K562 (cell line): ENCODE measurements at regions not wholly inside any gene's neighbourhood (a gene's known extent, or its start where the extent isn't known, plus 50 kb on each side); places are given as distances from the start of the nearest gene placed in this dataset.

ENCODE experiments used
- ATAC-seq: fragments of 200-7000 bp; cut with Tn5 transposase; 3 replicates; pipeline ENCODE4 v1.9.1; 2020; ENCODE audit warnings: moderate library complexity
- BruUV-seq: library from RNA; stranded (reverse); fragments of 400-500 nt; replicated peaks from 2 replicates; lab custom pipeline; 2021; lab: Mats Ljungman, UMichigan
- CTCF ChIA-PET: fragments of 300-600 bp; formaldehyde crosslinking; extraction: SDS; loops from one replicate; lab custom pipeline; 2021; ENCODE audit warnings: low intra/inter-chr PET ratio; lab: Yijun Ruan, JAX
- POLR2A ChIA-PET: fragments of 300-600, 350-650 bp; sonication (Branson Sonifier 250); formaldehyde crosslinking; extraction: SDS; loops from one replicate; lab custom pipeline; 2021; ENCODE audit warnings: antibody characterized with exemption, inconsistent platforms; lab: Yijun Ruan, JAX
- DNase-seq, 4 experiments: peaks; one replicate each; pipeline versions ENCODE4 v3.0.0 to v3.0.0-alpha.2; 2011 to 2018; ENCODE audit warnings: low spot score in 3 of 4, mixed read lengths in 3 of 4; ENCODE audit errors: extremely low read depth in 1 of 4
- FAIRE-seq: peaks from 2 replicates; lab custom pipeline; 2011; peaks lifted over from hg19 to GRCh38; lab: Jason Lieb, UNC
- H2AFZ ChIP-seq: 2 replicates; pipeline ENCODE4 v1.6.0; 2011; ENCODE audit warnings: low read depth, low read length, control low read depth, inconsistent platforms
- H3K27ac ChIP-seq: fragments of 200-600 bp; 3 replicates; pipeline ENCODE4 v1.8.0; 2011; ENCODE audit warnings: low read depth, mild to moderate bottlenecking, control low read depth, inconsistent platforms, low read length, moderate library complexity, mixed read lengths; ENCODE audit errors: extremely low read depth
- H3K27me3 ChIP-seq, 2 experiments: fragments of 300-600 bp in 1 of 2; 2 replicates in 1 of 2; 3 replicates in 1 of 2; pipeline versions ENCODE4 v1.6.0 to v1.8.0; 2011; ENCODE audit warnings: inconsistent platforms in 2 of 2, low read length in 2 of 2, mild to moderate bottlenecking in 1 of 2, mixed read lengths in 1 of 2, moderate library complexity in 1 of 2; ENCODE audit not compliant: control insufficient read depth in 2 of 2, insufficient read depth in 2 of 2
- H3K36me3 ChIP-seq: fragments of 300-600 bp; 3 replicates; pipeline ENCODE4 v1.8.0; 2011; ENCODE audit warnings: mild to moderate bottlenecking, low read length, inconsistent platforms; ENCODE audit not compliant: control insufficient read depth, insufficient read depth
- H3K4me1 ChIP-seq, 2 experiments: fragments of 200-600 bp in 1 of 2; replicated peaks in 1 of 2; 2 replicates in 1 of 2; 3 replicates in 1 of 2; pipeline versions ENCODE4 v1.5.1 to v1.8.0; 2011; ENCODE audit warnings: inconsistent platforms in 2 of 2, low read length in 2 of 2, mild to moderate bottlenecking in 1 of 2, mixed read lengths in 1 of 2, moderate library complexity in 1 of 2; ENCODE audit not compliant: control insufficient read depth in 2 of 2, insufficient read depth in 2 of 2
- H3K4me2 ChIP-seq: 2 replicates; pipeline ENCODE4 v1.6.1; 2011; ENCODE audit warnings: low read length, control low read depth, inconsistent platforms, mixed read lengths; ENCODE audit not compliant: insufficient read depth
- H3K4me3 ChIP-seq: fragments of 200-600 bp; sonication (generic), shearing (Covaris generic); 2 replicates; pipeline ENCODE4 v1.5.1; 2016; ENCODE audit warnings: control low read depth, inconsistent platforms
- H3K79me2 ChIP-seq: fragments of 200-600 bp; 3 replicates; pipeline ENCODE4 v1.8.0; 2011; ENCODE audit warnings: low read length, inconsistent platforms; ENCODE audit not compliant: control insufficient read depth, insufficient read depth
- H3K9ac ChIP-seq, 2 experiments: 2 replicates each; pipeline versions ENCODE4 v1.6.0 to v1.6.1; 2011; ENCODE audit warnings: low read depth in 2 of 2, low read length in 2 of 2, control low read depth in 1 of 2, inconsistent platforms in 1 of 2, mild to moderate bottlenecking in 1 of 2, mixed read lengths in 1 of 2; ENCODE audit not compliant: insufficient read depth in 1 of 2
- H3K9me1 ChIP-seq: one replicate; pipeline ENCODE4 v1.6.0; 2011; ENCODE audit warnings: inconsistent platforms, mild to moderate bottlenecking, low read length, moderate library complexity; ENCODE audit not compliant: control insufficient read depth, insufficient read depth
- H3K9me3 ChIP-seq: replicated peaks from 2 replicates; pipeline ENCODE4 v1.5.1; 2011; ENCODE audit warnings: low read depth, low read length, inconsistent platforms; ENCODE audit not compliant: control insufficient read depth, insufficient read depth
- H4K20me1 ChIP-seq: replicated peaks from 2 replicates; pipeline ENCODE4 v1.6.1; 2011; ENCODE audit warnings: low read length, inconsistent platforms, mixed read lengths; ENCODE audit not compliant: control insufficient read depth, insufficient read depth
- BACH1 ChIP-seq: fragments of 200-800 bp; sonication (Bioruptor generic); IDR thresholded peaks from 2 replicates; pipeline ENCODE4 v1.6.1; 2016; ENCODE audit warnings: missing genetic modification characterization, missing compliant biosample characterization
- FOXK2 ChIP-seq, 2 experiments: fragments of 450-650 bp; IDR thresholded peaks in 1 of 2; conservative IDR thresholded peaks in 1 of 2; 2 replicates each; pipeline ENCODE4 v1.6.1; 2016; ENCODE audit warnings: low read depth in 2 of 2, mild to moderate bottlenecking in 1 of 2
- GABPA ChIP-seq: fragments of 200-800 bp; sonication (Bioruptor generic); conservative IDR thresholded peaks from 2 replicates; pipeline ENCODE4 v1.6.1; 2016; ENCODE audit warnings: low read depth, missing genetic modification characterization, missing compliant biosample characterization
- KDM4B ChIP-seq, 2 experiments: fragments of 450-650 bp in 1 of 2; sonication (generic) in 1 of 2; IDR thresholded peaks; 2 replicates each; pipeline ENCODE4 v1.6.1; 2016 to 2017; ENCODE audit warnings: borderline replicate concordance in 2 of 2, antibody characterized with exemption in 1 of 2, low read depth in 1 of 2, mild to moderate bottlenecking in 1 of 2
- RBBP5 ChIP-seq: fragments of 200-600 bp; sonication (generic); IDR thresholded peaks from 2 replicates; pipeline ENCODE4 v1.6.1; 2012; ENCODE audit warnings: borderline replicate concordance, mild to moderate bottlenecking, low read length, control low read depth, inconsistent platforms; ENCODE audit not compliant: insufficient read depth, poor library complexity, severe bottlenecking
- RBFOX2 ChIP-seq: fragments of 200-400 bp; formaldehyde crosslinking; IDR thresholded peaks from 2 replicates; pipeline ENCODE4 v1.6.1; 2017; ENCODE audit warnings: low read depth, mild to moderate bottlenecking, low read length, moderate library complexity
- U2AF2 ChIP-seq: fragments of 200-400 bp; formaldehyde crosslinking; optimal IDR thresholded peaks from 2 replicates; pipeline ENCODE3; 2017; ENCODE audit warnings: low read depth, mild to moderate bottlenecking, low read length
- ZNF764 ChIP-seq: fragments of 250-450 bp; sonication (Bioruptor Pico); IDR thresholded peaks from 2 replicates; pipeline ENCODE4 v1.4.0; 2020; ENCODE audit warnings: low read depth, mild to moderate bottlenecking, moderate library complexity
- WGBS: fragments of 100-300 bp; shearing (Covaris generic); methylation state at CpG from one replicate; pipeline ENCODE4 v1.1.6; 2016; ENCODE audit warnings: low coverage, mixed read lengths; ENCODE audit not compliant: insufficient coverage; ENCODE audit errors: missing lambda C conversion rate; 5-methylcytosine and 5-hydroxymethylcytosine counted together
- in situ Hi-C: fragments of 300-500 bp; cut with MboI; formaldehyde crosslinking; loops from 4 replicates; pipeline ENCODE4 v1.15.0; 2018; ENCODE audit warnings: inconsistent platforms, mixed read lengths
- intact Hi-C: fragments of 100-400 bp; cut with micrococcal nuclease; formaldehyde crosslinking; loops from 2 replicates; pipeline ENCODE4 v1.14.2; 2022
- TF ChIP-seq, protein P1 (sequence below): sonication (generic); formaldehyde crosslinking; IDR thresholded peaks from 2 replicates; pipeline ENCODE4 v1.8.0; 2023; ENCODE audit warnings: mild to moderate bottlenecking, missing genetic modification reagents

DNA sequence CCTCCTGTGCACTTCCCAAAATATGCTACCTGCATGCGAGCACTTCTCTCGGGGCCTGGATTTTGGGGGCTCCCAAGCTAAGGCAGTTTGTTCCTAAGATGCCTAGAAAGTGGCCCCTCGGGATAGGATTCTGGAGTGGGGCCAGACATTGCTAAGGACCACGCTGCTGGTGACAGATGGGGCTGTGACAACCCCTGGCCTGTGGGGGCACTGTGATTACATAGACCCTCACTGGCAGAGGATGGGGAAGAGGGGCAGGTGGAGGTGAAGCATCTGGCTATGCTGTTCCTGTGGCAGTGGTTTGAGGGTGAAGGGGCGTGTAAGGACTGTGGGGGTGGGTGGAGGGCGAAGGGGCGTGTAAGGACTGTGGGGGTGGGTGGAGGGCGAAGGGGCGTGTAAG is 128.4 kb downstream of the ENGASE start:
- 0% methylated on average over 5 of the region's 9 CpGs for WGBS
- no TSS peak for BruUV-seq
- Histone ChIP-seq H2AFZ (no peak overlapping the region), H3K9ac (no peak overlapping the region), H3K4me1 (no peaks in the 10 kb centered on the region), H3K79me2 (no peaks in the 10 kb centered on the region), H4K20me1 (no peaks in the 10 kb centered on the region; the same call in 1 of the 2 replicates), H3K9me3 (no peaks in the 10 kb centered on the region), H3K9me1 (no peaks in the 10 kb centered on the region), H3K4me2 (no peak overlapping the region), H3K4me3 (no peak overlapping the region), H3K27me3 (peaks cover 2 to 35% of the 10 kb centered on the region in 2 experiments; a peak in 4 of 5 replicates), H3K27ac (no peak overlapping the region), H3K36me3 (no peaks in the 10 kb centered on the region)
- intact Hi-C loops (no loop called here), in situ Hi-C loops (no loop called here)
- POLR2A ChIA-PET = no interaction called here
- DNase-seq = peak in 2 of 4 experiments; percentile 26 to 28
- CTCF ChIA-PET = no interaction called here
- ATAC-seq = no peak
- no peak for FAIRE-seq
- no peak for TF ChIP-seq RBBP5
- TF ChIP-seq U2AF2 = no peak
- TF ChIP-seq RBFOX2 = no peak
- no peak for TF ChIP-seq KDM4B (IDR thresholded peaks at IDR 0.05; ENCODE audit: borderline replicate concordance in 2 of 2, low read depth in 1 of 2)
- TF ChIP-seq FOXK2 (conservative IDR thresholded peaks at IDR 0.05 in 1 of 2, IDR thresholded peaks at IDR 0.05 in 1 of 2; ENCODE audit: low read depth in 2 of 2) = no peak
- TF ChIP-seq BACH1 = no peak
- TF ChIP-seq, protein P1, sequence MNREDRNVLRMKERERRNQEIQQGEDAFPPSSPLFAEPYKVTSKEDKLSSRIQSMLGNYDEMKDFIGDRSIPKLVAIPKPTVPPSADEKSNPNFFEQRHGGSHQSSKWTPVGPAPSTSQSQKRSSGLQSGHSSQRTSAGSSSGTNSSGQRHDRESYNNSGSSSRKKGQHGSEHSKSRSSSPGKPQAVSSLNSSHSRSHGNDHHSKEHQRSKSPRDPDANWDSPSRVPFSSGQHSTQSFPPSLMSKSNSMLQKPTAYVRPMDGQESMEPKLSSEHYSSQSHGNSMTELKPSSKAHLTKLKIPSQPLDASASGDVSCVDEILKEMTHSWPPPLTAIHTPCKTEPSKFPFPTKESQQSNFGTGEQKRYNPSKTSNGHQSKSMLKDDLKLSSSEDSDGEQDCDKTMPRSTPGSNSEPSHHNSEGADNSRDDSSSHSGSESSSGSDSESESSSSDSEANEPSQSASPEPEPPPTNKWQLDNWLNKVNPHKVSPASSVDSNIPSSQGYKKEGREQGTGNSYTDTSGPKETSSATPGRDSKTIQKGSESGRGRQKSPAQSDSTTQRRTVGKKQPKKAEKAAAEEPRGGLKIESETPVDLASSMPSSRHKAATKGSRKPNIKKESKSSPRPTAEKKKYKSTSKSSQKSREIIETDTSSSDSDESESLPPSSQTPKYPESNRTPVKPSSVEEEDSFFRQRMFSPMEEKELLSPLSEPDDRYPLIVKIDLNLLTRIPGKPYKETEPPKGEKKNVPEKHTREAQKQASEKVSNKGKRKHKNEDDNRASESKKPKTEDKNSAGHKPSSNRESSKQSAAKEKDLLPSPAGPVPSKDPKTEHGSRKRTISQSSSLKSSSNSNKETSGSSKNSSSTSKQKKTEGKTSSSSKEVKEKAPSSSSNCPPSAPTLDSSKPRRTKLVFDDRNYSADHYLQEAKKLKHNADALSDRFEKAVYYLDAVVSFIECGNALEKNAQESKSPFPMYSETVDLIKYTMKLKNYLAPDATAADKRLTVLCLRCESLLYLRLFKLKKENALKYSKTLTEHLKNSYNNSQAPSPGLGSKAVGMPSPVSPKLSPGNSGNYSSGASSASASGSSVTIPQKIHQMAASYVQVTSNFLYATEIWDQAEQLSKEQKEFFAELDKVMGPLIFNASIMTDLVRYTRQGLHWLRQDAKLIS = no peak
- no peak for TF ChIP-seq GABPA
- TF ChIP-seq ZNF764 = no peak
